K562 (cell line): ENCODE measurements at regions not wholly inside any gene's neighbourhood (a gene's known extent, or its start where the extent isn't known, plus 50 kb on each side); places are given as distances from the start of the nearest gene placed in this dataset.

ENCODE experiments used
- ATAC-seq: fragments of 200-7000 bp; cut with Tn5 transposase; 3 replicates; pipeline ENCODE4 v1.9.1; 2020; ENCODE audit warnings: moderate library complexity
- BruUV-seq: library from RNA; stranded (reverse); fragments of 400-500 nt; replicated peaks from 2 replicates; lab custom pipeline; 2021; lab: Mats Ljungman, UMichigan
- CTCF ChIA-PET: fragments of 300-600 bp; formaldehyde crosslinking; extraction: SDS; loops from one replicate; lab custom pipeline; 2021; ENCODE audit warnings: low intra/inter-chr PET ratio; lab: Yijun Ruan, JAX
- POLR2A ChIA-PET: fragments of 300-600, 350-650 bp; sonication (Branson Sonifier 250); formaldehyde crosslinking; extraction: SDS; loops from one replicate; lab custom pipeline; 2021; ENCODE audit warnings: antibody characterized with exemption, inconsistent platforms; lab: Yijun Ruan, JAX
- DNase-seq, 4 experiments: peaks; one replicate each; pipeline versions ENCODE4 v3.0.0 to v3.0.0-alpha.2; 2011 to 2018; ENCODE audit warnings: low spot score in 3 of 4, mixed read lengths in 3 of 4; ENCODE audit errors: extremely low read depth in 1 of 4
- FAIRE-seq: peaks from 2 replicates; lab custom pipeline; 2011; peaks lifted over from hg19 to GRCh38; lab: Jason Lieb, UNC
- H2AFZ ChIP-seq: 2 replicates; pipeline ENCODE4 v1.6.0; 2011; ENCODE audit warnings: low read depth, low read length, control low read depth, inconsistent platforms
- H3K27ac ChIP-seq: fragments of 200-600 bp; 3 replicates; pipeline ENCODE4 v1.8.0; 2011; ENCODE audit warnings: low read depth, mild to moderate bottlenecking, control low read depth, inconsistent platforms, low read length, moderate library complexity, mixed read lengths; ENCODE audit errors: extremely low read depth
- H3K27me3 ChIP-seq, 2 experiments: fragments of 300-600 bp in 1 of 2; 2 replicates in 1 of 2; 3 replicates in 1 of 2; pipeline versions ENCODE4 v1.6.0 to v1.8.0; 2011; ENCODE audit warnings: inconsistent platforms in 2 of 2, low read length in 2 of 2, mild to moderate bottlenecking in 1 of 2, mixed read lengths in 1 of 2, moderate library complexity in 1 of 2; ENCODE audit not compliant: control insufficient read depth in 2 of 2, insufficient read depth in 2 of 2
- H3K36me3 ChIP-seq: fragments of 300-600 bp; 3 replicates; pipeline ENCODE4 v1.8.0; 2011; ENCODE audit warnings: mild to moderate bottlenecking, low read length, inconsistent platforms; ENCODE audit not compliant: control insufficient read depth, insufficient read depth
- H3K4me1 ChIP-seq, 2 experiments: fragments of 200-600 bp in 1 of 2; replicated peaks in 1 of 2; 2 replicates in 1 of 2; 3 replicates in 1 of 2; pipeline versions ENCODE4 v1.5.1 to v1.8.0; 2011; ENCODE audit warnings: inconsistent platforms in 2 of 2, low read length in 2 of 2, mild to moderate bottlenecking in 1 of 2, mixed read lengths in 1 of 2, moderate library complexity in 1 of 2; ENCODE audit not compliant: control insufficient read depth in 2 of 2, insufficient read depth in 2 of 2
- H3K4me2 ChIP-seq: 2 replicates; pipeline ENCODE4 v1.6.1; 2011; ENCODE audit warnings: low read length, control low read depth, inconsistent platforms, mixed read lengths; ENCODE audit not compliant: insufficient read depth
- H3K4me3 ChIP-seq: fragments of 200-600 bp; sonication (generic), shearing (Covaris generic); 2 replicates; pipeline ENCODE4 v1.5.1; 2016; ENCODE audit warnings: control low read depth, inconsistent platforms
- H3K79me2 ChIP-seq: fragments of 200-600 bp; 3 replicates; pipeline ENCODE4 v1.8.0; 2011; ENCODE audit warnings: low read length, inconsistent platforms; ENCODE audit not compliant: control insufficient read depth, insufficient read depth
- H3K9ac ChIP-seq, 2 experiments: 2 replicates each; pipeline versions ENCODE4 v1.6.0 to v1.6.1; 2011; ENCODE audit warnings: low read depth in 2 of 2, low read length in 2 of 2, control low read depth in 1 of 2, inconsistent platforms in 1 of 2, mild to moderate bottlenecking in 1 of 2, mixed read lengths in 1 of 2; ENCODE audit not compliant: insufficient read depth in 1 of 2
- H3K9me1 ChIP-seq: one replicate; pipeline ENCODE4 v1.6.0; 2011; ENCODE audit warnings: inconsistent platforms, mild to moderate bottlenecking, low read length, moderate library complexity; ENCODE audit not compliant: control insufficient read depth, insufficient read depth
- H3K9me3 ChIP-seq: replicated peaks from 2 replicates; pipeline ENCODE4 v1.5.1; 2011; ENCODE audit warnings: low read depth, low read length, inconsistent platforms; ENCODE audit not compliant: control insufficient read depth, insufficient read depth
- H4K20me1 ChIP-seq: replicated peaks from 2 replicates; pipeline ENCODE4 v1.6.1; 2011; ENCODE audit warnings: low read length, inconsistent platforms, mixed read lengths; ENCODE audit not compliant: control insufficient read depth, insufficient read depth
- BDP1 ChIP-seq: IDR thresholded peaks from 3 replicates; pipeline ENCODE4 v1.6.1; 2011; ENCODE audit not compliant: insufficient read length, insufficient read depth
- CEBPG ChIP-seq, 3 experiments: fragments of 200-800 bp in 1 of 3; sonication (Bioruptor generic) in 1 of 3; sonication (generic) in 1 of 3; formaldehyde crosslinking in 1 of 3; IDR thresholded peaks in 2 of 3; conservative IDR thresholded peaks in 1 of 3; 2 replicates each; pipeline versions ENCODE4 v1.6.1 to v1.8.0; 2016 to 2022; ENCODE audit warnings: missing compliant biosample characterization in 2 of 3, missing genetic modification characterization in 2 of 3, mild to moderate bottlenecking in 1 of 3, missing genetic modification reagents in 1 of 3
- CTCFL ChIP-seq: IDR thresholded peaks from 2 replicates; pipeline ENCODE4 v1.6.1; 2011; ENCODE audit warnings: borderline replicate concordance, low read depth, mild to moderate bottlenecking, moderate library complexity, low read length; ENCODE audit not compliant: insufficient read depth, poor library complexity, severe bottlenecking
- DIDO1 ChIP-seq: fragments of 450-650 bp; IDR thresholded peaks from 2 replicates; pipeline ENCODE4 v1.6.1; 2016; ENCODE audit warnings: low read depth, missing biosample characterization, missing genetic modification characterization
- DPF2 ChIP-seq: fragments of 450-650 bp; IDR thresholded peaks from 2 replicates; pipeline ENCODE4 v1.6.1; 2016
- HDGF ChIP-seq: fragments of 450-650 bp; IDR thresholded peaks from 2 replicates; pipeline ENCODE4 v1.6.1; 2016
- KLF16 ChIP-seq: IDR thresholded peaks from 2 replicates; pipeline ENCODE4 v1.6.1; 2016; ENCODE audit warnings: antibody characterized with exemption
- MNT ChIP-seq, 2 experiments: fragments of 450-650 bp; conservative IDR thresholded peaks; 2 replicates each; pipeline ENCODE4 v1.6.1; 2017; ENCODE audit warnings: mild to moderate bottlenecking in 2 of 2, moderate library complexity in 2 of 2
- NR4A1 ChIP-seq, 2 experiments: fragments of 250-450 bp in 1 of 2; fragments of 450-650 bp in 1 of 2; sonication (Bioruptor Pico) in 1 of 2; IDR thresholded peaks; 2 replicates each; pipeline versions ENCODE4 v1.4.0 to v1.6.1; 2016 to 2020; ENCODE audit warnings: mild to moderate bottlenecking in 2 of 2, missing compliant biosample characterization in 1 of 2, missing genetic modification characterization in 1 of 2, moderate library complexity in 1 of 2
- PCBP1 ChIP-seq: fragments of 200-400 bp; formaldehyde crosslinking; IDR thresholded peaks from 2 replicates; pipeline ENCODE4 v1.6.1; 2018; ENCODE audit warnings: mild to moderate bottlenecking, low read depth, low read length; ENCODE audit not compliant: poor library complexity, severe bottlenecking
- PHB2 ChIP-seq: fragments of 450-650 bp; IDR thresholded peaks from 2 replicates; pipeline ENCODE4 v1.6.1; 2017; ENCODE audit warnings: low read depth
- PPARD ChIP-seq: fragments of 250-450 bp; sonication (Bioruptor Pico); IDR thresholded peaks from 2 replicates; pipeline ENCODE4 v1.8.0; 2022; ENCODE audit warnings: inconsistent platforms, mild to moderate bottlenecking, moderate library complexity
- RBFOX2 ChIP-seq: fragments of 200-400 bp; formaldehyde crosslinking; IDR thresholded peaks from 2 replicates; pipeline ENCODE4 v1.6.1; 2017; ENCODE audit warnings: low read depth, mild to moderate bottlenecking, low read length, moderate library complexity
- SAFB ChIP-seq: fragments of 200-400 bp; formaldehyde crosslinking; IDR thresholded peaks from 2 replicates; pipeline ENCODE4 v1.6.1; 2017; ENCODE audit warnings: low read depth, low read length, borderline replicate concordance
- TAL1 ChIP-seq: fragments of 450-650 bp; IDR thresholded peaks from 2 replicates; pipeline ENCODE4 v1.6.1; 2016; ENCODE audit warnings: mild to moderate bottlenecking
- TSC22D4 ChIP-seq: fragments of 450-650 bp; IDR thresholded peaks from 2 replicates; pipeline ENCODE4 v1.6.1; 2016; ENCODE audit warnings: missing genetic modification characterization, missing biosample characterization, control low read depth
- XRCC5 ChIP-seq: fragments of 200-400 bp; formaldehyde crosslinking; IDR thresholded peaks from 2 replicates; pipeline ENCODE4 v1.6.1; 2017; ENCODE audit warnings: low read depth, mild to moderate bottlenecking, low read length
- ZNF274 ChIP-seq: IDR thresholded peaks from 2 replicates; pipeline ENCODE4 v1.6.1; 2011; ENCODE audit warnings: low read depth, mild to moderate bottlenecking, low read length, moderate library complexity, borderline replicate concordance
- WGBS: fragments of 100-300 bp; shearing (Covaris generic); methylation state at CpG from one replicate; pipeline ENCODE4 v1.1.6; 2016; ENCODE audit warnings: low coverage, mixed read lengths; ENCODE audit not compliant: insufficient coverage; ENCODE audit errors: missing lambda C conversion rate; 5-methylcytosine and 5-hydroxymethylcytosine counted together
- in situ Hi-C: fragments of 300-500 bp; cut with MboI; formaldehyde crosslinking; loops from 4 replicates; pipeline ENCODE4 v1.15.0; 2018; ENCODE audit warnings: inconsistent platforms, mixed read lengths
- intact Hi-C: fragments of 100-400 bp; cut with micrococcal nuclease; formaldehyde crosslinking; loops from 2 replicates; pipeline ENCODE4 v1.14.2; 2022

DNA sequence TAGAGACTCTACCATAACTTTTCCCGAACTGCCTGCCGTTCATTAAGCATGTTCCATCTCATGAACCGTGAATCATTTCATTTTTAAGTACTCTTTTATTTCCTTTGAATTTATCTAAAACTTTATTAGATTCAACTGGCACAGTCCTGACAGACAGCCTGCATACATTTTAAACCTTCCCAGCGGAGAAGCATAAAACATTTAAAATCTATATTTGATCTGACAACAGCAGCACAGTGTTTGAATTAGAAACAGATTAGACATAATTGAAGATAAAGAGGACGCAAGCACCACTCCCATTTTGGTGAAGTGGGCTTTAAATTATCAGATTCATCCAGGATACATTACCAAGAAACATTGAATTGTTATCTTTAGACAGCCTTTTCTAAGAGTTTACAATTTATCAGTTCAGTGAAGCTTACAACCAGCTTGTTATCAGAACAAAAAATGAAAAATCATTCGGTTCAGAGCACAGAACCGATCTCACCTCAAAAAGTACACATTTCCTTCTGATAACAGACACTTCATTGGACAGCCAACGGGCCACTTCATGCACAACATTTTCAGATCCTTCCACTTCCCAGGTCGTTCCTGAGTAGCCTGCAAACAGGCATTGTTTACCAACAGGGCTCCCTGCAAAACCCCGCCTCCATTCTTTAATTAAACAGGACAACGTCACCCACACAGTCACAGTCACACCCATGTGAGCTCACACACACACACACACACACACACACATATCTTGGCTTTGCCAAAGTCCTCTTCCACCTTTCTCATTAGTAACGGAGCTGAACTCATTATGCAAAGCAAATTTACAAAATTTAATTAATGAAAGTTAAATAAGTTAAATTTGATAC lies 171.2 kb downstream of the SP3 start:
- DNase-seq = peak in 1 of 4 experiments; percentile 14
- POLR2A ChIA-PET = interaction anchor here (0.6 to 0.9 kb wide), 5 partner anchors 12 to 350 kb away, joined by 3 to 4 read pairs (median 3); no protein-coding TSS in a partner anchor
- CTCF ChIA-PET = no interaction called here
- TF ChIP-seq RBFOX2 (no peak), DIDO1 (tag) (no peak), TAL1 (peak; percentile 66), SAFB (no peak), PPARD (CRISPR knock-in tag) (no peak), PCBP1 (no peak), KLF16 (peak; percentile 70), DPF2 (no peak), TSC22D4 (no peak), PHB2 (no peak), HDGF (no peak), NR4A1 (CRISPR knock-in tag; IDR thresholded peaks at IDR 0.05) (no peak), NR4A1 (tag; IDR thresholded peaks at IDR 0.05) (no peak), XRCC5 (no peak), CEBPG (CRISPR knock-in tag; IDR thresholded peaks at IDR 0.05) (no peak), CEBPG (tag; conservative IDR thresholded peaks at IDR 0.05 in 1 of 2, IDR thresholded peaks at IDR 0.05 in 1 of 2) (0 out of 4 replicates have a peak, but pooled peaks of 1 of the 2 experiments have one; percentile 14), BDP1 (no peak), MNT (conservative IDR thresholded peaks at IDR 0.05) (no peak), CTCFL (no peak), ZNF274 (no peak)

More for the DNA sequence above, 171.2 kb downstream of the SP3 start:
- no peaks in the 10 kb centered on the region for H3K79me2 ChIP-seq
- H4K20me1 ChIP-seq = no peaks in the 10 kb centered on the region
- peaks cover 21 to 32% of the 10 kb centered on the region in 2 experiments for H3K27me3 ChIP-seq
- H3K9me1 ChIP-seq = no peaks in the 10 kb centered on the region
- H3K4me2 ChIP-seq = peak overlapping the region; percentile 16; the same call in 1 of the 2 replicates
- no TSS peak for BruUV-seq
- H2AFZ ChIP-seq = no peak overlapping the region
- H3K9me3 ChIP-seq = no peaks in the 10 kb centered on the region
- ATAC-seq (no peak; the same call in 2 of the 3 replicates), FAIRE-seq (peak; percentile 54)
- no peak overlapping the region for H3K4me3 ChIP-seq
- in situ Hi-C loops = no loop called here
- H3K9ac ChIP-seq = no peak overlapping the region
- no peaks in the 10 kb centered on the region for H3K36me3 ChIP-seq
- H3K27ac ChIP-seq = no peak overlapping the region
- intact Hi-C loops = no loop called here
- under 1% methylated on average over 12 of the region's 12 CpGs for WGBS
- no peaks in the 10 kb centered on the region; a peak in 1 of 5 replicates for H3K4me1 ChIP-seq
